GM06990 (cell line): ENCODE measurements at regions not wholly inside any gene's neighbourhood (a gene's known extent, or its start where the extent isn't known, plus 50 kb on each side); places are given as distances from the start of the nearest gene placed in this dataset.

Experiments used
- DNase-seq: peaks from one replicate; pipeline ENCODE4 v3.0.0-alpha.2; 2011; ENCODE audit not compliant: insufficient read length; ENCODE audit errors: extremely low read depth
- H3K27me3 ChIP-seq: replicated peaks from 2 replicates; pipeline ENCODE4 v1.6.0; 2011; ENCODE audit warnings: low read length; ENCODE audit not compliant: control insufficient read depth, insufficient read depth
- H3K36me3 ChIP-seq: 2 replicates; pipeline ENCODE4 v1.5.1; 2011; ENCODE audit warnings: low read length; ENCODE audit not compliant: control insufficient read depth, insufficient read depth
- H3K4me3 ChIP-seq: replicated peaks from 2 replicates; pipeline ENCODE4 v1.5.1; 2011; ENCODE audit warnings: low read depth, mild to moderate bottlenecking, control low read depth, low read length
- TF ChIP-seq, protein P1 (sequence below): IDR thresholded peaks from 2 replicates; pipeline ENCODE4 v1.5.1; 2011; ENCODE audit warnings: low read length, control low read depth, mild to moderate bottlenecking, inconsistent platforms; ENCODE audit not compliant: insufficient read depth, poor library complexity, severe bottlenecking

DNA sequence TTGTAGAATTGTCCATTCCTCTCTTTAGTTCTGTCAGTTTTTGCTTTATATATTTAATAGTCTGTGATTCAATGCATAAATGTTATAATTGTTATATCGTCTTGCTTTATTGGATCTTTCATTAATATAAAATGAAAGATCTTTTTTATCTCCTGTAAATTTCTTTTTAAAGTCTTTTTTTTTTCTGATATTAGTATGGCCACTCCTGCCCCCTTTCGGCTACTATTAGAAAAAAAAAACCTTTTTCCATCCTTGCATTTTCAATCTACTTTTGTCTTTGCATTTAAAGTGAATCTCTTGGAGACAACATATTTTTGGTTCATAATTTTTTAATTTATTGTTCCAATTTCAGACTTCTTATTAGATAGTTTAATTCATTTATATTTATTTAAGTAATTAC lies 677.4 kb upstream of the NDST4 start:
- DNase-seq: no peak
- Histone ChIP-seq H3K27me3 (no peaks in the 10 kb centered on the region), H3K4me3 (no peak overlapping the region), H3K36me3 (no peaks in the 10 kb centered on the region)
- TF ChIP-seq, protein P1, sequence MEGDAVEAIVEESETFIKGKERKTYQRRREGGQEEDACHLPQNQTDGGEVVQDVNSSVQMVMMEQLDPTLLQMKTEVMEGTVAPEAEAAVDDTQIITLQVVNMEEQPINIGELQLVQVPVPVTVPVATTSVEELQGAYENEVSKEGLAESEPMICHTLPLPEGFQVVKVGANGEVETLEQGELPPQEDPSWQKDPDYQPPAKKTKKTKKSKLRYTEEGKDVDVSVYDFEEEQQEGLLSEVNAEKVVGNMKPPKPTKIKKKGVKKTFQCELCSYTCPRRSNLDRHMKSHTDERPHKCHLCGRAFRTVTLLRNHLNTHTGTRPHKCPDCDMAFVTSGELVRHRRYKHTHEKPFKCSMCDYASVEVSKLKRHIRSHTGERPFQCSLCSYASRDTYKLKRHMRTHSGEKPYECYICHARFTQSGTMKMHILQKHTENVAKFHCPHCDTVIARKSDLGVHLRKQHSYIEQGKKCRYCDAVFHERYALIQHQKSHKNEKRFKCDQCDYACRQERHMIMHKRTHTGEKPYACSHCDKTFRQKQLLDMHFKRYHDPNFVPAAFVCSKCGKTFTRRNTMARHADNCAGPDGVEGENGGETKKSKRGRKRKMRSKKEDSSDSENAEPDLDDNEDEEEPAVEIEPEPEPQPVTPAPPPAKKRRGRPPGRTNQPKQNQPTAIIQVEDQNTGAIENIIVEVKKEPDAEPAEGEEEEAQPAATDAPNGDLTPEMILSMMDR: no peak

DNA sequence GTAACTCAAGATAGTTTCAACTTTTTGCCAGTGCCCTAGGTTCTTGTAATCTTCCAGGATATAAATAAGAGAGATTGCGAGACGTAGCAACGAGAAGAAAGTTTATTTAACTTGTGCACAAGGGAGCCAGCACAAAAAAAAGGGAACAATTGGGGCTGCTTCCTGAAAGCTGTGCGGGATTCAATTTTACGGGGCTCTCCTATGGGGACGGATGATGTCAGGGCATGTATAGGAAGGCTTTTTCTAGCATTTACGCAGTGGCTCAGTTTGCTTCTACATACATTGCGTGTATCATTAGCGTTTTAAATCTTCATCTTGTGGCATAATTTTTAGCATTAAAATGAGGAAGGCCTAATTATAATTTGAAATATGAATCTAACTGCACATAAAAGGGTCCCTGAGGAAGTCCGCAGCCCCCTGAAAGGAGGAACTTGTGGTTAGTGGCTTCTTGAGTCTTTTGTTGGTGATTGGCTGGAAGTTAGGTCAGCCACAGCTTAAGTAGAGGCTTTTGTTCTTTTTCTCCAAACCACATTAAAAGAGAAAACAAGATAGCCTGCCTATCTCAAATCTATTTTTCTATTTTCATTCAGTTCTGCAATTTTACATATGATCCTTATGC lies 668.2 kb upstream of the NDST4 start:
- TF ChIP-seq, protein P1: no peak
- DNase-seq: peak; percentile 22
- H3K36me3 ChIP-seq: no peaks in the 10 kb centered on the region
- H3K27me3 ChIP-seq: no peaks in the 10 kb centered on the region
- H3K4me3 ChIP-seq: no peak overlapping the region; the same call in 1 of the 2 replicates

DNA sequence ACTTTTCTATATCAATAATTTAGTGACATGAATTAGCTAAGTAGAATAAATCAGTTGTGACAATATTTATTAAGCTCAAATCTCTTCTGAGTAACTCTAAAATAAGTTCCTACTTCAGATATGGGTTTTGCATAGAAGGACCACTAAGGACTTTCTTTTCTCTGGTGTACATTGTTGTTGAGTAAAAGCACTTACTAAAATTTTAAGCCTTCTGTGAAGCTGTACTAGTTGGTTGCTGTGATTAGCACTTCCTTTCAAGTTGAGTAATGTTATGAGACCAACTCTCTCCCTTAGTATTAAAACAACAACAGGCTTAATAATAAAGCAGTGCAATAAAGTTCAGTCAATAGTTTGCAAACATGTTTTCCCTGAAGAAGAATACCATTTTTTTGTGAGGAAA lies 667.4 kb upstream of the NDST4 start:
- no peak overlapping the region for H3K4me3 ChIP-seq
- TF ChIP-seq, protein P1: no peak
- peak; percentile 5 for DNase-seq
- no peaks in the 10 kb centered on the region for H3K36me3 ChIP-seq
- H3K27me3 ChIP-seq: no peaks in the 10 kb centered on the region

DNA sequence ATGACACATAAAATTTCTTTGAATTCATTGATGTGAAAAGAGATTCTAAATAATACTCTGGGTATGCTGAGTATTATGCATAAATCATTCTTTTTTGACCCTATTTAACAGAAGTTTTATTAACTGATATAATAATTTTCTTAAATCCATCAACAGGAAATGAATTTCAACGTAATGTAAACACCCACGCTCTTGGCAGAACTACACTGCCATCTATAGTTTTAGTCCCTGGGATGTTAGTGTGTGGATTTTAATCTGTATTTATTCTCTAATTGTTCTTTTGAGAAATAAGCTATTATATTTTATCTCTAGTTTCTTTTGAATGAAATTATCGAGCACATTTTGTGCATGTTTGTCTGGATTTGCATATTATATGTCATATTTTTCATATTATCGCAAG lies 666.8 kb upstream of the NDST4 start:
- Histone ChIP-seq H3K4me3 (no peak overlapping the region), H3K27me3 (no peaks in the 10 kb centered on the region), H3K36me3 (no peaks in the 10 kb centered on the region)
- DNase-seq: no peak
- TF ChIP-seq, protein P1: no peak

DNA sequence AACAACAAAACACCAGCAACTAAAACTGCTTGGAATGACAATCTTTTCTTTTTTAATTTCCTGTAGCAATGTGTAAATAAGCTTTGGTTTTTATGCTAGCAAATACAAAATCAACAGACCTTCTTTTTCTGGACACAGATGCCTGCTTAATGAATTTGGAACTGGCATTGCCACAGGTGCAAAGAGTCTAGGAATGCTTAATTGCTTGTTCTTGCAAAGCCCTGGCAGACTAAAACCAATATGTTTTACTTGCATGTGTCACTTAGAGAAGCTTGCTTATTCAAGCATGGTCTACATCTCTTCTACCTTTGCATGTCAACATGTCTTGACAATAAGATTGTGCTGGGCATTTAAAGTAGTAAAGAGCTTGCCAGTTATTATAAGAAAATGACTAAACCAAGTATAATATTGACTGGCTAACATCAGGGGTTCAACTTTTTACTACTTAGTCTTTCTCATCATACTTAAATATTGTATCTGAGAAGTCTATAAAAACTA lies 656.7 kb upstream of the NDST4 start:
- Histone ChIP-seq H3K27me3 (no peaks in the 10 kb centered on the region), H3K4me3 (no peak overlapping the region), H3K36me3 (no peaks in the 10 kb centered on the region)
- TF ChIP-seq, protein P1: no peak
- DNase-seq: no peak

DNA sequence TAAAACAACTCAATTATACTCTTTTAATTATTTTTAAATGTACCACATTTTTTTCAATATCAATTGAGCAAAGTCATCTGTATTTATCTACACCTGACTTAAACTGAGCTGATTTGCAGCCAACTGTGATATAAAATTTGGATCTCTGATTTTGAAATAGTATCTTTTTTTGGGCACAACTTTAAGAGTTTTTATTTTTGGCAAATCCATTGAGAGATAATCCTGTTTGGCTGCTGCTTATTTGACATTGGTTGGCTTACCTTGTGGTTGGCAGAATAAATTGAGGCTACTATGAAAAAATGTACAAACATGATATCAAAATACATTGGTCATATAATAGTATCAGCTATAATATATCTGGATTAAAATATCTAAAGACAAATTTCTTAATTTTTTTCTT lies 656.0 kb upstream of the NDST4 start:
- TF ChIP-seq, protein P1: no peak
- Histone ChIP-seq H3K27me3 (no peaks in the 10 kb centered on the region), H3K36me3 (no peaks in the 10 kb centered on the region), H3K4me3 (no peak overlapping the region)
- no peak for DNase-seq
